WTC11 (cell line): ENCODE measurements at regions not wholly inside any gene's neighbourhood (a gene's known extent, or its start where the extent isn't known, plus 50 kb on each side); places are given as distances from the start of the nearest gene placed in this dataset.

Experiments
- ATAC-seq: fragments of 200-7000 bp; cut with Tn5 transposase; 2 replicates; pipeline ENCODE4 v1.10.0; 2021; ENCODE audit warnings: mild to moderate bottlenecking, moderate library complexity
- CTCF ChIA-PET: fragments of 300-600 bp; sonication (Branson Sonifier 250); formaldehyde crosslinking; loops from one replicate; lab custom pipeline; 2021; ENCODE audit warnings: antibody characterized with exemption; lab: Charles Lee
- POLR2A ChIA-PET: fragments of 350-600 bp; sonication (Branson Sonifier 250); formaldehyde crosslinking; loops from one replicate; lab custom pipeline; 2021; ENCODE audit warnings: antibody characterized with exemption; lab: Charles Lee
- DNase-seq: peaks from one replicate; pipeline ENCODE4 v3.0.0; 2021; ENCODE audit warnings: low spot score
- H3K27ac Mint-ChIP-seq: 2 replicates; pipeline ENCODE4 v1.8.0; 2021; ENCODE audit warnings: mixed read lengths
- H3K27me3 Mint-ChIP-seq: 2 replicates; pipeline ENCODE4 v1.8.0; 2021; ENCODE audit warnings: low read depth, mild to moderate bottlenecking, moderate library complexity, mixed read lengths
- H3K36me3 Mint-ChIP-seq: 2 replicates; pipeline ENCODE4 v1.8.0; 2021; ENCODE audit warnings: mixed read lengths
- H3K4me1 Mint-ChIP-seq: 2 replicates; pipeline ENCODE4 v1.8.0; 2022; ENCODE audit warnings: mixed read lengths
- H3K4me3 Mint-ChIP-seq: 2 replicates; pipeline ENCODE4 v1.8.0; 2021; ENCODE audit warnings: mild to moderate bottlenecking, moderate library complexity, mixed read lengths
- H3K9me3 Mint-ChIP-seq: 2 replicates; pipeline ENCODE4 v1.8.0; 2021; ENCODE audit warnings: mixed read lengths
- CREM ChIP-seq: sonication (generic); formaldehyde crosslinking; IDR thresholded peaks from 2 replicates; pipeline ENCODE4 v1.8.1; 2022; ENCODE audit warnings: mild to moderate bottlenecking, missing genetic modification reagents, moderate library complexity
- CTCF ChIP-seq: fragments of 200-600 bp; IDR thresholded peaks from 2 replicates; pipeline ENCODE4 v1.8.0; 2022; ENCODE audit warnings: antibody characterized with exemption
- FOXK1 ChIP-seq: sonication (generic); formaldehyde crosslinking; IDR thresholded peaks from 2 replicates; pipeline ENCODE4 v1.8.0; 2022; ENCODE audit warnings: mild to moderate bottlenecking, moderate library complexity, missing genetic modification reagents
- MAX ChIP-seq: sonication (generic); formaldehyde crosslinking; IDR thresholded peaks from 2 replicates; pipeline ENCODE4 v1.8.0; 2022; ENCODE audit warnings: mild to moderate bottlenecking, missing genetic modification reagents
- OVOL2 ChIP-seq: fragments of 250-450 bp; sonication (Bioruptor Pico); IDR thresholded peaks from 2 replicates; pipeline ENCODE4 v1.9.0; 2021; ENCODE audit warnings: mild to moderate bottlenecking, borderline replicate concordance
- PREB ChIP-seq: sonication (generic); formaldehyde crosslinking; IDR thresholded peaks from 2 replicates; pipeline ENCODE4 v1.8.1; 2022; ENCODE audit warnings: mild to moderate bottlenecking, missing genetic modification reagents, moderate library complexity, borderline replicate concordance
- STAT6 ChIP-seq: sonication (generic); formaldehyde crosslinking; conservative IDR thresholded peaks from 2 replicates; pipeline ENCODE4 v1.8.1; 2023; ENCODE audit warnings: mild to moderate bottlenecking, low read depth, missing genetic modification reagents, moderate library complexity
- TEAD1 ChIP-seq: sonication (generic); formaldehyde crosslinking; IDR thresholded peaks from 2 replicates; pipeline ENCODE4 v1.8.0; 2022; ENCODE audit warnings: mild to moderate bottlenecking, missing genetic modification reagents
- ZNF263 ChIP-seq: sonication (generic); formaldehyde crosslinking; IDR thresholded peaks from 2 replicates; pipeline ENCODE4 v1.8.1; 2022; ENCODE audit warnings: low read depth, mild to moderate bottlenecking, moderate library complexity, missing genetic modification reagents
- ZNF317 ChIP-seq: sonication (generic); formaldehyde crosslinking; IDR thresholded peaks from 2 replicates; pipeline ENCODE4 v1.8.1; 2023; ENCODE audit warnings: low read depth, mild to moderate bottlenecking, moderate library complexity, missing genetic modification reagents, borderline replicate concordance

GRCh38 chr2:226497146-226497909 is 302.3 kb downstream of the IRS1 start:
- Mint-ChIP-seq H3K27me3 (no peaks in the 10 kb centered on the region), H3K4me3 (no peak overlapping the region), H3K36me3 (no peaks in the 10 kb centered on the region), H3K4me1 (peaks cover 11% of the 10 kb centered on the region), H3K27ac (no peak overlapping the region), H3K9me3 (peaks cover 11% of the 10 kb centered on the region)
- TF ChIP-seq ZNF263 (no peak), ZNF317 (CRISPR knock-in tag) (no peak)
- DNase-seq, result no peak
- POLR2A ChIA-PET, result no interaction called here
- ATAC-seq, result no peak
- CTCF ChIA-PET, result interaction anchor here (0.6 kb wide), 1 partner anchor 146 kb away, joined by 3 read pairs; no protein-coding TSS in a partner anchor

GRCh38 chr2:226496273-226496550 is 303.4 kb downstream of the IRS1 start:
- peaks cover 11% of the 10 kb centered on the region for H3K4me1 Mint-ChIP-seq
- ChIA-PET CTCF (no interaction called here), POLR2A (no interaction called here)
- no peak overlapping the region for H3K27ac Mint-ChIP-seq
- H3K9me3 Mint-ChIP-seq, result peaks cover 6% of the 10 kb centered on the region
- TF ChIP-seq ZNF263, result no peak
- DNase-seq, result no peak
- H3K4me3 Mint-ChIP-seq, result no peak overlapping the region
- H3K36me3 Mint-ChIP-seq, result no peaks in the 10 kb centered on the region
- no peaks in the 10 kb centered on the region for H3K27me3 Mint-ChIP-seq
- ATAC-seq, result no peak

- POLR2A ChIA-PET, result no interaction called here
- H3K36me3 Mint-ChIP-seq, result no peaks in the 10 kb centered on the region
- peaks cover 6% of the 10 kb centered on the region for H3K9me3 Mint-ChIP-seq
- no peaks in the 10 kb centered on the region for H3K27me3 Mint-ChIP-seq
- H3K4me3 Mint-ChIP-seq, result no peak overlapping the region
- DNase-seq, result no peak
- no peak overlapping the region for H3K27ac Mint-ChIP-seq
- H3K4me1 Mint-ChIP-seq, result peaks cover 11% of the 10 kb centered on the region
- no peak for TF ChIP-seq STAT6
- TF ChIP-seq CTCF, result no peak
- TF ChIP-seq MAX, result no peak
- no peak for TF ChIP-seq PREB (CRISPR knock-in tag)
- TF ChIP-seq FOXK1 (CRISPR knock-in tag), result no peak
- TF ChIP-seq, all 79 proteins: peak for 0
- ATAC-seq, result no peak
- CTCF ChIA-PET, result no interaction called here
These were observed 304.0 kb downstream of the IRS1 start for GRCh38 chr2:226495466-226496272.

GRCh38 chr2:226491112-226491511 is 308.5 kb downstream of the IRS1 start:
- DNase-seq, result no peak
- no peak for ATAC-seq
- CTCF ChIA-PET, result no interaction called here
- no peak overlapping the region for H3K4me3 Mint-ChIP-seq
- H3K27ac Mint-ChIP-seq, result no peak overlapping the region
- POLR2A ChIA-PET, result no interaction called here
- H3K36me3 Mint-ChIP-seq, result no peaks in the 10 kb centered on the region
- H3K9me3 Mint-ChIP-seq, result peaks cover 10% of the 10 kb centered on the region
- H3K4me1 Mint-ChIP-seq, result peaks cover 11% of the 10 kb centered on the region
- H3K27me3 Mint-ChIP-seq, result no peaks in the 10 kb centered on the region
- TF ChIP-seq CREM, result no peak
- no peak for TF ChIP-seq TEAD1
- TF ChIP-seq OVOL2 (CRISPR knock-in tag), result no peak
